Tibial nerve (tissue), 4 donors: ENCODE measurements at regions not wholly inside any gene's neighbourhood (a gene's known extent, or its start where the extent isn't known, plus 50 kb on each side); places are given as distances from the start of the nearest gene placed in this dataset.
A peak's percentile ranks its signal among the peaks of the same experiment; 100 is the strongest.
"Not testable (repeated sequence)": the region's sequence is repeated elsewhere in the genome, so short reads cannot be mapped to it uniquely, and the experiment has no call there.

Experiments used
- DNase-seq, 2 donors: peaks; one replicate each; pipeline ENCODE4 v3.0.0-alpha.2; 2019; ENCODE audit warnings: low spot score in 2 of 2
- H3K27ac ChIP-seq, 4 donors: fragments of 200-600 bp; sonication (generic) in 3 of 4; one replicate each; pipeline ENCODE4 v1.5.1; 2017 to 2019; ENCODE audit warnings: mild to moderate bottlenecking in 1 of 4
- H3K27me3 ChIP-seq, 2 donors: fragments of 200-600 bp; sonication (generic) in 1 of 2; one replicate each; pipeline versions ENCODE4 v1.5.1 to v1.6.0; 2017 to 2019
- H3K36me3 ChIP-seq, 3 donors: fragments of 200-600 bp; sonication (generic); one replicate each; pipeline ENCODE4 v1.5.1; 2018 to 2019
- H3K4me1 ChIP-seq, 4 donors: fragments of 200-600 bp; sonication (generic) in 3 of 4; one replicate each; pipeline ENCODE4 v1.5.1; 2017 to 2019
- H3K4me3 ChIP-seq, 4 donors: fragments of 200-600 bp; sonication (generic) in 3 of 4; one replicate each; pipeline ENCODE4 v1.5.1; 2017 to 2019; ENCODE audit warnings: mild to moderate bottlenecking in 1 of 4, moderate library complexity in 1 of 4
- H3K9me3 ChIP-seq, 4 donors: fragments of 200-600 bp; sonication (generic) in 3 of 4; one replicate each; pipeline ENCODE4 v1.5.1; 2017 to 2019
- EP300 ChIP-seq, 2 donors: sonication (generic); formaldehyde crosslinking; IDR thresholded peaks; one replicate each; pipeline ENCODE4 v1.6.1; 2017; ENCODE audit warnings: antibody characterized with exemption in 2 of 2, mild to moderate bottlenecking in 1 of 2
- POLR2A ChIP-seq, 2 donors: fragments of 450-650 bp; IDR thresholded peaks; one replicate each; pipeline ENCODE4 v1.6.1; 2017; ENCODE audit warnings: antibody characterized with exemption in 2 of 2, mild to moderate bottlenecking in 2 of 2, moderate library complexity in 2 of 2
- WGBS, 2 donors: methylation state at CpG; one replicate each; pipeline ENCODE4 v1.1.5; 2018; 5-methylcytosine and 5-hydroxymethylcytosine counted together
- TF ChIP-seq, protein P1 (sequence below), 5 experiments: fragments of 200-600 bp in 3 of 5; fragments of 450-650 bp in 2 of 5; sonication (generic) in 3 of 5; IDR thresholded peaks; one replicate each; pipeline ENCODE4 v1.5.1; 2016 to 2019; ENCODE audit warnings: antibody characterized with exemption in 5 of 5, mild to moderate bottlenecking in 3 of 5, moderate library complexity in 2 of 5

DNA sequence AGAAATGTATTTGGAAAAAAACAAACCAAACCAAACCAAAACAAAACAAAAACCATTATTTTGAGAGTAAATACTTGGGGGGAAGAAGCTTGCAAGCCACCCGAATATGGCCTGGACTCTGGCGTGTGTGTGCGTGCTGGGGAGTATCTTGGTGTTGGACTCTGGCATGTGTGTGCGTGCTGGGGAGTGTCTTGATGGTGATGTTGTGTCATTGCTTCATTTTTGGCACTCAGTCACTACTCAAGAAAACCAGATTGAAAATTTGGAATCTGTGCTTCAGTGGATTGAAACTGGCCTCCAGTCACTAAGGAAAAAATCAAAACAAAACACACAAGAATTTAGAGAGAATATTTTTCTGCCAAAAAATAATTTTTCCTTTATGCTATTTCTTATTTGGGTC, 76.1 kb downstream of the ARRDC3 start:
- H3K36me3 ChIP-seq: no peaks in the 10 kb centered on the region
- DNase-seq: peak; percentile 36 to 61
- 69 to 81% methylated on average over 4 of the region's 4 CpGs for WGBS, 2 donors
- TF ChIP-seq, protein P1, sequence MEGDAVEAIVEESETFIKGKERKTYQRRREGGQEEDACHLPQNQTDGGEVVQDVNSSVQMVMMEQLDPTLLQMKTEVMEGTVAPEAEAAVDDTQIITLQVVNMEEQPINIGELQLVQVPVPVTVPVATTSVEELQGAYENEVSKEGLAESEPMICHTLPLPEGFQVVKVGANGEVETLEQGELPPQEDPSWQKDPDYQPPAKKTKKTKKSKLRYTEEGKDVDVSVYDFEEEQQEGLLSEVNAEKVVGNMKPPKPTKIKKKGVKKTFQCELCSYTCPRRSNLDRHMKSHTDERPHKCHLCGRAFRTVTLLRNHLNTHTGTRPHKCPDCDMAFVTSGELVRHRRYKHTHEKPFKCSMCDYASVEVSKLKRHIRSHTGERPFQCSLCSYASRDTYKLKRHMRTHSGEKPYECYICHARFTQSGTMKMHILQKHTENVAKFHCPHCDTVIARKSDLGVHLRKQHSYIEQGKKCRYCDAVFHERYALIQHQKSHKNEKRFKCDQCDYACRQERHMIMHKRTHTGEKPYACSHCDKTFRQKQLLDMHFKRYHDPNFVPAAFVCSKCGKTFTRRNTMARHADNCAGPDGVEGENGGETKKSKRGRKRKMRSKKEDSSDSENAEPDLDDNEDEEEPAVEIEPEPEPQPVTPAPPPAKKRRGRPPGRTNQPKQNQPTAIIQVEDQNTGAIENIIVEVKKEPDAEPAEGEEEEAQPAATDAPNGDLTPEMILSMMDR (IDR thresholded peaks at IDR 0.05): no peak
- TF ChIP-seq EP300 (IDR thresholded peaks at IDR 0.05) (peak in 1 of 2 donors; percentile 58), POLR2A (IDR thresholded peaks at IDR 0.05) (no peak)
- H3K27me3 ChIP-seq: no peaks in the 10 kb centered on the region
- no peaks in the 10 kb centered on the region for H3K9me3 ChIP-seq
- H3K27ac ChIP-seq: peak overlapping the region in 1 of 4 donors; percentile 32
- H3K4me3 ChIP-seq: no peak overlapping the region
- peaks cover 0 to 19% (median 10%) of the 10 kb centered on the region in 4 donors for H3K4me1 ChIP-seq

DNA sequence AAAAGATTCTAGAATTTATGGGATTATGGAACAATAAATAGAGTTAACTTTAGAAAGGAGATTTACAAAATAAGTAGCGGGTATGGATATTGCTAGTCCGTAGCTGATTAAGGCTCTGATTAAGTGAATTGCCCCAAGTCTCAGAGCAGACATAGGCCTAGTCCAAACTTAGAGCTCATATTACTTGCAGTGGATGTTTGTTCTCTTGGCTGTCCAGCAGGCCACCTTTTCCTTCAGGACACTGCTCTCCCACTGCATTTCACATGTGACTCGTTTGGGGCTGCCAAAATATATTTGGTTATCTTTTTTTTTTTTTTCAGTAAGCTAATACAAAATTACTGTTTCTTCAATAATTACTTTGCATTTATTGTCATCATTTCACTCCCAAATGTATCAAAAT, 76.6 kb downstream of the ARRDC3 start:
- H3K36me3 ChIP-seq: no peaks in the 10 kb centered on the region
- no peak overlapping the region for H3K4me3 ChIP-seq
- H3K27ac ChIP-seq: peak overlapping the region in 1 of 4 donors; percentile 32
- H3K27me3 ChIP-seq: no peaks in the 10 kb centered on the region
- no peaks in the 10 kb centered on the region for H3K9me3 ChIP-seq
- TF ChIP-seq EP300 (IDR thresholded peaks at IDR 0.05) (no peak), POLR2A (IDR thresholded peaks at IDR 0.05) (no peak)
- TF ChIP-seq, protein P1 (IDR thresholded peaks at IDR 0.05): no peak
- no peak for DNase-seq
- peaks cover 0 to 19% (median 8%) of the 10 kb centered on the region in 4 donors for H3K4me1 ChIP-seq
- 78 to 83% methylated on average over 3 of the region's 3 CpGs for WGBS, 2 donors

DNA sequence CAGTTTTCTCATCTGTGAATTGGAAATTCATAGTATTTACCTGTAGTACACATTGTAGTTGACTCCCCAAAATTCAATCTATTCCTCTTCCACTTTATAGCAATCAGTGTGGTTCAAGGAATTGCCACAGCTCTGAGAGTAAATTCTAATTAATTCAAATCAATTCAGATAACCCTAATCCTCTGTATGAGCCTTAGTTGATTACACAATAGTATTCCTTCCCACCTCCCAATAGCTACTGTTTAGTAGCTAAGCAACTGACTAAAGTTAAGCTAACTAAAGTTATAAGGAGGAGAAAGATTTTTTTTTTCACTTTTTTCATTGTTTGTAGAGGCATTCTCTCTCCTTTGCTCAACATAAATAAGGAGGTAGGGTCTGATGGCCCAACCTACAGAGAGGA, 77.5 kb downstream of the ARRDC3 start:
- no peak for DNase-seq
- TF ChIP-seq, protein P1 (IDR thresholded peaks at IDR 0.05): no peak
- TF ChIP-seq POLR2A (IDR thresholded peaks at IDR 0.05): no peak
- TF ChIP-seq EP300 (IDR thresholded peaks at IDR 0.05): no peak
- H3K4me1 ChIP-seq: peaks cover 0 to 14% (median 3%) of the 10 kb centered on the region in 4 donors
- no peaks in the 10 kb centered on the region for H3K9me3 ChIP-seq
- no peaks in the 10 kb centered on the region for H3K36me3 ChIP-seq
- no peak overlapping the region for H3K27ac ChIP-seq
- H3K4me3 ChIP-seq: no peak overlapping the region
- H3K27me3 ChIP-seq: no peaks in the 10 kb centered on the region

DNA sequence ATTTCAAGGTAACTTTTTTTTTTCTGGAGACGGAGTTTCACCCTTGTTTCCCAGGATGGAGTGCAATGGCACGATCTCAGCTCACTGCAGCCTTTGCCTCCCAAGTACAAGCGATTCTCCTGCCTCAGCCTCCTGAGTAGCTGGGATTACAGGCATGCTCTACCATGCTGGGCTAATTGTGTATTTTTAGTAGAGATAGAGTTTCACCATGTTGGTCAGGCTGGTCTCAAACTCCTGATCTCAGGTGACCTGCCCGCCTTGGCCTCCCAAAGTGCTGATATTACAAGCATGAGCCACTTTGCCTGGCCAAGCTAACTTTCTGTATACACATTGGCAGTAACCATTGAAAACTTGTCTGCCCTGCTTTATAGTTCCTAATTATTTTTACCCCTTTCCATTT, 79.1 kb downstream of the ARRDC3 start:
- H3K36me3 ChIP-seq, H3K4me3 ChIP-seq, H3K9me3 ChIP-seq, H3K27me3 ChIP-seq, H3K27ac ChIP-seq, DNase-seq: not testable (repeated sequence)
- 97 to 99% methylated on average over 4 of the region's 4 CpGs for WGBS, 2 donors
- H3K4me1 ChIP-seq: peaks cover 0 to 14% (median 3%) of the 10 kb centered on the region in 4 donors

DNA sequence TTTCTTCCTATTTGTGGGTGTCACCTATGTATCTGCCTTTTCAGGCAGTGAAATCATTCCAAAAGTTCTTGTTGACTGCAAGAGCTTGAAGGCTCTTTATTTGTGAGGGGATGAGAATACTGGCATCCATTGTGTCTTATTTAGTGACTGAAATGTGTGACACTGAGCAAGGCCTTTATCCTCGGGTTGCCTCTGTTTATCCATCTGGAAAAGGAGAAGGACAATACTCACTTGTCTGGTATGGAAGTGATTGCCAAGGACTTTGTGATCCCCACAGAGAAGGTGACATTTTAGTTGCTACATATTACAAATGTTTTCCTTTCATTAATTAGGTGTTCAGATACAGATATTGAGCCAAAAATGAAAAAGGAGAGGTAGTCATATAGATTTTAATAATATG, 80.2 kb downstream of the ARRDC3 start:
- peak in 1 of 2 donors; percentile 46 for TF ChIP-seq EP300 (IDR thresholded peaks at IDR 0.05)
- TF ChIP-seq, protein P1 (IDR thresholded peaks at IDR 0.05): no peak
- WGBS, 2 donors: 39 to 45% methylated on average over 1 of the region's 1 CpG
- Histone ChIP-seq H3K27me3 (no peaks in the 10 kb centered on the region), H3K36me3 (no peaks in the 10 kb centered on the region), H3K9me3 (no peaks in the 10 kb centered on the region), H3K4me1 (peaks cover 0 to 14% (median 3%) of the 10 kb centered on the region in 4 donors), H3K27ac (no peak overlapping the region), H3K4me3 (no peak overlapping the region)
- DNase-seq: no peak

DNA sequence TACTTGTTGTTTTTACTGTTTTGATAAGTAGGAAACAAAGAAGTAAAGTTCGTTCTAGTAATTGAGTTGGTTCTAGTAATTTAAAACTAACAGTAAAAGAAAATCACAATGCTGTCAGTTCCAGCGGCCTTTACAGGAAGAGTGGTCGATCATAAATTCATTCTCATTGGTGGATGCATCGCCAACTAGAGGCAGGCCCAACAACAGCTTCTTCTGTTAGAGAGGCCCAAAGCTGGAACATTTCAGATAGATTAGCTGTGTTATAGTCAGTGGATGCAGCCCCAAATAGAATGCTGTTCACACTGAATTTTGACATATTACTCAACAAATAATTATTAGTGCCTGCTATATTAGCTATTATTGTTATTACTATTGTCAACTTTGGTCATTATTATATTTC, 80.8 kb downstream of the ARRDC3 start:
- TF ChIP-seq, protein P1 (IDR thresholded peaks at IDR 0.05): no peak
- TF ChIP-seq POLR2A (IDR thresholded peaks at IDR 0.05) (no peak), EP300 (IDR thresholded peaks at IDR 0.05) (no peak)
- Histone ChIP-seq H3K4me1 (peaks cover 0 to 14% (median 3%) of the 10 kb centered on the region in 4 donors), H3K36me3 (no peaks in the 10 kb centered on the region), H3K27ac (peak overlapping the region in 2 of 4 donors; percentile 9 to 31), H3K4me3 (no peak overlapping the region), H3K9me3 (no peaks in the 10 kb centered on the region), H3K27me3 (no peaks in the 10 kb centered on the region)
- DNase-seq: no peak
- WGBS, 2 donors: 80 to 87% methylated on average over 4 of the region's 4 CpGs
